AG09309 (cell line): ENCODE measurements at regions not wholly inside any gene's neighbourhood (a gene's known extent, or its start where the extent isn't known, plus 50 kb on each side); places are given as distances from the start of the nearest gene placed in this dataset.

Source experiments
- DNase-seq: peaks from one replicate; pipeline ENCODE4 v3.0.0-alpha.2; 2010; ENCODE audit warnings: low read depth
- H3K4me3 ChIP-seq: 2 replicates; pipeline ENCODE4 v1.5.1; 2011; ENCODE audit warnings: mild to moderate bottlenecking, low read depth, low read length, moderate library complexity; ENCODE audit not compliant: control insufficient read depth
- CTCF ChIP-seq: IDR thresholded peaks from 2 replicates; pipeline ENCODE4 v1.5.1; 2011; ENCODE audit warnings: mild to moderate bottlenecking, low read depth, low read length, inconsistent platforms; ENCODE audit not compliant: insufficient read depth, control insufficient read depth; ENCODE audit errors: missing control alignments

- no peak for DNase-seq
- no peak overlapping the region for H3K4me3 ChIP-seq
- no peak for TF ChIP-seq CTCF
These were observed 519.5 kb upstream of the SALL1 start for GRCh38 chr16:51670527-51670926.

GRCh38 chr16:51666821-51667220, 515.8 kb upstream of the SALL1 start:
- no peak for TF ChIP-seq CTCF
- DNase-seq, result no peak
- no peak overlapping the region for H3K4me3 ChIP-seq

- H3K4me3 ChIP-seq, result no peak overlapping the region
- no peak for DNase-seq
These were observed 515.0 kb upstream of the SALL1 start for GRCh38 chr16:51666074-51666473.

GRCh38 chr16:51665436-51665998, 514.4 kb upstream of the SALL1 start:
- H3K4me3 ChIP-seq, result no peak overlapping the region
- DNase-seq, result no peak
- TF ChIP-seq CTCF, result no peak

More at GRCh38 chr16:51666074-51666473, 515.0 kb upstream of the SALL1 start:
- no peak for TF ChIP-seq CTCF

- no peak for TF ChIP-seq CTCF
- H3K4me3 ChIP-seq, result no peak overlapping the region
- DNase-seq, result no peak
These were observed 507.5 kb upstream of the SALL1 start for GRCh38 chr16:51658531-51658930.

- no peak for TF ChIP-seq CTCF
- H3K4me3 ChIP-seq, result no peak overlapping the region
- no peak for DNase-seq
These were observed 506.8 kb upstream of the SALL1 start for GRCh38 chr16:51657848-51658247.

GRCh38 chr16:51655249-51655648, 504.2 kb upstream of the SALL1 start:
- DNase-seq, result no peak
- TF ChIP-seq CTCF, result no peak
- H3K4me3 ChIP-seq, result no peak overlapping the region
